ENCODE measurements at regions not wholly inside any gene's neighbourhood (a gene's known extent, or its start where the extent isn't known, plus 50 kb on each side); places are given as distances from the start of the nearest gene placed in this dataset.

- Histone ChIP-seq H3K27me3 (no peaks in the 10 kb centered on the region), H3K4me3 (no peak overlapping the region), H3K9me3 (no peaks in the 10 kb centered on the region), H3K36me3 (no peaks in the 10 kb centered on the region), H3K4me1 (no peaks in the 10 kb centered on the region), H3K27ac (no peak overlapping the region)
- no peak for TF ChIP-seq POLR2A (IDR thresholded peaks at IDR 0.05)
- no peak for TF ChIP-seq CTCF (IDR thresholded peaks at IDR 0.05)
- DNase-seq: no peak
Measured at GRCh38 chr3:84904212-84904611, 54.6 kb upstream of the CADM2 start.

DNA sequence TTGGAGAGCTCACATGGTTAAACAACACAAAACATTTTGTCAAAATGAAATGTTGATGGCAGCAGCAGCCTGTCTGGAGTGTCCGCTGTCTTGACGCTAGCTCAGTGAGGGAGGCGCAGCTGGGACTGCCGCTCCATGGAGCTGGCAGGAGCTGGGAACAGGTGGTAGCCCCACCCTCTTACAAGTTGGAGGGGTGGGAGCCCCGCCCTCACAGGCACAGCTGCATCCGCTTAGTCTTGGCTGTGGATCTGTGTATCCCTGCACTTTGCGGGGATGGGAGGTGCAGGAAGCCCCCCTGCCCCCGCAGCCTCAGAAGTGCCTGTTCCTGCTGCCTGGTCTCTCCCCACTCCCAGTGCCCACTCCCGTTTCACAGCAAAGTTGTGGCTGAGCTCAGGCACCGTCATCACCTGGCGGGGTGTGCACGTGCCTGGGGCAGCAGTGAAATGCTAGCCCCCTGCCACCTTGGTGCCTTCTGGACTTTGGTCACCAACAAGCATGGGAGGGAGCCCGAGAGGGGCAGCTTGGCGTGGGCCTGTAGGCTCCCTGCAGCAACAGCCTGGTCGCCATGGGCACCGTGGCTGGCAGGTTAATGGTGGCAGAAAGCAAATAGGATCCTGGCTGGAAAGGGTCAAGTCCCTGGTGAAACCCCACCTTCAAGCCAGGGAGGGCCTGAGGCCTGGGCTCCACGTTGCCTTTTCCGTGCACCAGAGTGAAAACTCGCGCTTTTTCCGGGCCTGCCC is 53.8 kb upstream of the CADM2 start:
- DNase-seq: no peak
- Histone ChIP-seq H3K4me3 (no peak overlapping the region), H3K36me3 (no peaks in the 10 kb centered on the region), H3K4me1 (no peaks in the 10 kb centered on the region), H3K27me3 (no peaks in the 10 kb centered on the region), H3K27ac (no peak overlapping the region), H3K9me3 (no peaks in the 10 kb centered on the region)
- TF ChIP-seq CTCF (IDR thresholded peaks at IDR 0.05) (no peak), POLR2A (IDR thresholded peaks at IDR 0.05) (no peak)

DNA sequence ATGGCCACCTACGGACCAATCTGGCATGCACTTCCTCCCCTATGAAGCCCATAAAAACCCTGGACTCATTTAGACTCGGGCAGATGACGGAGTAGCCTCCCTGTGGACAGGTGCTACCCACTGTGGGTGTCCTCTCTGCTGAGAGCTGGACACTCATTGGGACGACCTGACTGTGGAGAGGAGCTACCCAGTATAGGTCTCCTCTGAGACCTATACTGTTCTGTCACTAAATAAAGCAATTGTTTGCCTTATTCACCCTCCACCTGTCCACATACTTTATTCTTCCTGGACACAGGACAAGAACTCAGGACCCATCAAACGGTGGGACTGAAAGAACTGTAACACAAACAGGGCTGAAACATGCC is 53.3 kb upstream of the CADM2 start:
- TF ChIP-seq POLR2A (IDR thresholded peaks at IDR 0.05): no peak
- no peak for TF ChIP-seq CTCF (IDR thresholded peaks at IDR 0.05)
- no peaks in the 10 kb centered on the region for H3K27me3 ChIP-seq
- H3K4me3 ChIP-seq: no peak overlapping the region
- H3K27ac ChIP-seq: no peak overlapping the region
- DNase-seq: no peak
- H3K9me3 ChIP-seq: no peaks in the 10 kb centered on the region
- H3K36me3 ChIP-seq: no peaks in the 10 kb centered on the region
- no peaks in the 10 kb centered on the region for H3K4me1 ChIP-seq

DNA sequence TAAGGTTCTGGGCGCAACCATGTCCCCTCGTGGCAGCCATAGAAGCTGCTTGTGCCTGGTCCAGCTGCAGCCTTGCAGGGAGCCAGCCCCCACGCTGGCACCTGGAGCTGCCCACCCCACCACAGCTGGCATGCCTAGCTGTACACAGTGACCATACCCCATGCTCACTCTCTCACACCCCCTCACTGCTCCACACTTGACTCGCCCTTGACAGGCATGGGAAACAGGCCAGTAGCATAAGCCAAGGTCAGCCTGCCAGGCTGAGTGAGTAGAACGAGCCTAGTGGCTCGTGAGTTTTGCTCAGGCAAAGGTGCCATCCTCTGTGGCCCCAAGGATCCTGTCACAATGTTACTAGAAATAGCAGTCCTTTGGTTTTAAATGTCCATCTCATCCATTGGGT is 52.7 kb upstream of the CADM2 start:
- Histone ChIP-seq H3K9me3 (no peaks in the 10 kb centered on the region), H3K4me3 (no peak overlapping the region), H3K36me3 (no peaks in the 10 kb centered on the region), H3K27ac (no peak overlapping the region), H3K4me1 (no peaks in the 10 kb centered on the region), H3K27me3 (no peaks in the 10 kb centered on the region)
- TF ChIP-seq POLR2A (IDR thresholded peaks at IDR 0.05) (no peak), CTCF (IDR thresholded peaks at IDR 0.05) (no peak)
- no peak for DNase-seq

Measured in Peyer's patch (tissue), 4 donors.